ENCODE measurements at regions not wholly inside any gene's neighbourhood (a gene's known extent, or its start where the extent isn't known, plus 50 kb on each side); places are given as distances from the start of the nearest gene placed in this dataset.

GRCh38 chr14:42929806-42930480 lies 1323.3 kb downstream of the LRFN5 start:
- no peaks in the 10 kb centered on the region for H3K9me1 ChIP-seq (replicated peaks; ENCODE audit: control insufficient read depth, extremely low read depth, insufficient read depth, low read length)
- TF ChIP-seq JUN (IDR thresholded peaks at IDR 0.05; ENCODE audit: borderline replicate concordance, insufficient read depth, insufficient read length, low read depth) (no peak), FOS (IDR thresholded peaks at IDR 0.05; ENCODE audit: borderline replicate concordance, insufficient read depth, low read length) (no peak), GATA2 (IDR thresholded peaks at IDR 0.05; ENCODE audit: insufficient read depth, insufficient read length, low read depth, low read length) (no peak), POLR2AphosphoS5 (IDR thresholded peaks at IDR 0.05; ENCODE audit: insufficient read depth, low read depth, low read length) (no peak), CTCF (IDR thresholded peaks at IDR 0.05; ENCODE audit: extremely low read depth in 1 of 2, insufficient read depth in 1 of 2, low read depth in 1 of 2, low read length in 2 of 2) (no peak), MYC (IDR thresholded peaks at IDR 0.05; ENCODE audit: low read depth, low read length) (no peak), EZH2 (IDR thresholded peaks at IDR 0.05; ENCODE audit: borderline replicate concordance, low read depth, low read length, severe bottlenecking) (no peak), POLR2A (IDR thresholded peaks at IDR 0.05; ENCODE audit: low read depth, low read length) (no peak), MAX (IDR thresholded peaks at IDR 0.05; ENCODE audit: insufficient read depth, insufficient read length) (no peak)
- peaks cover 5% of the 10 kb centered on the region for H3K9me3 ChIP-seq (replicated peaks; ENCODE audit: control insufficient read depth, insufficient read depth, low read length)
- no peaks in the 10 kb centered on the region for H3K27me3 ChIP-seq (ENCODE audit: control insufficient read depth in 2 of 2, insufficient read depth in 2 of 2, low read length in 2 of 2)
- BruUV-seq (replicated peaks), result no TSS peak
- no peak overlapping the region for H3K4me3 ChIP-seq (replicated peaks in 1 of 3; ENCODE audit: insufficient read depth in 1 of 3, low read depth in 1 of 3, low read length in 3 of 3)
- no peaks in the 10 kb centered on the region for H3K4me1 ChIP-seq (ENCODE audit: control insufficient read depth, extremely low read depth, insufficient read depth, low read length)
- intact Hi-C loops (cut with micrococcal nuclease) (no loop called here), dilution Hi-C loops (cut with MboI; ENCODE audit: extremely low pct_ligation_motif_present, low sequenced_read_pairs) (no loop called here)
- H2AFZ ChIP-seq (ENCODE audit: low read depth, low read length), result no peak overlapping the region
- ChIA-PET POLR2A (no interaction called here), CTCF (interaction anchor here (0.6 kb wide), 1 partner anchor 460 kb away, joined by 3 read pairs; no protein-coding TSS in a partner anchor)
- H4K20me1 ChIP-seq (replicated peaks; ENCODE audit: control insufficient read depth, extremely low read depth, insufficient read depth, low read length), result no peaks in the 10 kb centered on the region
- H3K36me3 ChIP-seq (ENCODE audit: control insufficient read depth in 2 of 2, extremely low read depth in 1 of 2, insufficient read depth in 2 of 2, low read length in 2 of 2), result no peaks in the 10 kb centered on the region
- no peaks in the 10 kb centered on the region for H3K79me2 ChIP-seq (ENCODE audit: control insufficient read depth, insufficient read depth, low read length)
- DNase-seq (ENCODE audit: low read depth, low spot score) (no peak), FAIRE-seq (no peak)
- no peak overlapping the region for H3K27ac ChIP-seq (ENCODE audit: insufficient read depth, low read depth, low read length)
- no peak overlapping the region for H3K4me2 ChIP-seq (ENCODE audit: insufficient read depth, low read length)
- H3K9ac ChIP-seq (replicated peaks; ENCODE audit: extremely low read depth, insufficient read depth, low read length), result no peak overlapping the region

All from endothelial cell of umbilical vein (primary cell).